Hepatocyte (in vitro differentiated cells): ENCODE measurements at regions not wholly inside any gene's neighbourhood (a gene's known extent, or its start where the extent isn't known, plus 50 kb on each side); places are given as distances from the start of the nearest gene placed in this dataset.

Experiments used
- DNase-seq: peaks from one replicate; pipeline ENCODE4 v3.0.0-alpha.2; 2016; ENCODE audit warnings: low spot score
- H2AFZ ChIP-seq: fragments of 200-600 bp; sonication (generic); 2 replicates; pipeline ENCODE4 v1.6.0; 2016; ENCODE audit warnings: antibody characterized with exemption, mild to moderate bottlenecking
- H3K27ac ChIP-seq: fragments of 200-600 bp; sonication (generic); 2 replicates; pipeline ENCODE4 v1.5.1; 2016; ENCODE audit warnings: mild to moderate bottlenecking
- H3K27me3 ChIP-seq: fragments of 200-600 bp; sonication (generic); 2 replicates; pipeline ENCODE4 v1.6.1; 2016
- H3K36me3 ChIP-seq: fragments of 200-600 bp; sonication (generic); replicated peaks from 2 replicates; pipeline ENCODE4 v1.5.1; 2016; ENCODE audit warnings: low read depth; ENCODE audit not compliant: insufficient read depth
- H3K4me1 ChIP-seq: fragments of 200-600 bp; sonication (generic); 2 replicates; pipeline ENCODE4 v1.5.1; 2016; ENCODE audit warnings: mild to moderate bottlenecking, moderate library complexity; ENCODE audit not compliant: insufficient read depth
- H3K4me2 ChIP-seq: fragments of 200-600 bp; sonication (generic); 2 replicates; pipeline ENCODE4 v1.6.0; 2016
- H3K4me3 ChIP-seq: fragments of 200-600 bp; sonication (generic); 2 replicates; pipeline ENCODE4 v1.5.1; 2016; ENCODE audit warnings: mild to moderate bottlenecking
- H3K79me2 ChIP-seq: fragments of 200-600 bp; sonication (generic); 2 replicates; pipeline ENCODE4 v1.6.0; 2017; ENCODE audit warnings: mild to moderate bottlenecking
- H3K9me2 ChIP-seq: fragments of 200-600 bp; sonication (generic); replicated peaks from 2 replicates; pipeline ENCODE4 v1.6.0; 2017; ENCODE audit warnings: mild to moderate bottlenecking; ENCODE audit not compliant: insufficient read depth
- H3K9me3 ChIP-seq: fragments of 200-600 bp; sonication (generic); 2 replicates; pipeline ENCODE4 v1.5.1; 2016; ENCODE audit warnings: low read depth, mild to moderate bottlenecking
- H4K20me1 ChIP-seq: fragments of 200-600 bp; sonication (generic); 2 replicates; pipeline ENCODE4 v1.6.0; 2016; ENCODE audit warnings: mild to moderate bottlenecking; ENCODE audit not compliant: insufficient read depth, poor library complexity, severe bottlenecking
- CTCF ChIP-seq: fragments of 200-600 bp; sonication (generic); IDR thresholded peaks from 2 replicates; pipeline ENCODE4 v1.5.1; 2016; ENCODE audit warnings: antibody characterized with exemption, mild to moderate bottlenecking; ENCODE audit not compliant: poor library complexity
- EZH2 ChIP-seq: fragments of 200-600 bp; sonication (generic); IDR thresholded peaks from 2 replicates; pipeline ENCODE4 v1.6.1; 2016; ENCODE audit warnings: antibody characterized with exemption, mild to moderate bottlenecking, borderline replicate concordance
- EZH2phosphoT487 ChIP-seq: fragments of 200-600 bp; sonication (generic); IDR thresholded peaks from one replicate; pipeline ENCODE4 v1.6.1; 2018; ENCODE audit warnings: antibody characterized with exemption, mild to moderate bottlenecking, low read depth, moderate library complexity; ENCODE audit not compliant: unreplicated experiment, severe bottlenecking
- WGBS: methylation state at CpG from one replicate; pipeline ENCODE4 v1.1.6; 2016; ENCODE audit warnings: low lambda C conversion rate; ENCODE audit errors: missing lambda C conversion rate; 5-methylcytosine and 5-hydroxymethylcytosine counted together

- H3K9me3 ChIP-seq = no peaks in the 10 kb centered on the region
- H3K4me2 ChIP-seq = no peak overlapping the region
- 65% methylated on average over 1 of the region's 1 CpG for WGBS
- H3K9me2 ChIP-seq = no peaks in the 10 kb centered on the region
- DNase-seq = no peak
- no peak overlapping the region for H2AFZ ChIP-seq
- H3K27me3 ChIP-seq = no peaks in the 10 kb centered on the region
- H3K36me3 ChIP-seq = no peaks in the 10 kb centered on the region
- TF ChIP-seq EZH2phosphoT487 (no peak), EZH2 (no peak), CTCF (no peak)
- H3K4me3 ChIP-seq = no peak overlapping the region
- H3K27ac ChIP-seq = no peak overlapping the region
- no peaks in the 10 kb centered on the region for H4K20me1 ChIP-seq
- no peaks in the 10 kb centered on the region for H3K4me1 ChIP-seq
- no peaks in the 10 kb centered on the region for H3K79me2 ChIP-seq
These were observed 456.6 kb upstream of the RBMS3 start for GRCh38 chr3:28824316-28824715.

GRCh38 chr3:28826840-28827239 lies 454.0 kb upstream of the RBMS3 start:
- Histone ChIP-seq H3K27me3 (no peaks in the 10 kb centered on the region), H3K4me1 (no peaks in the 10 kb centered on the region), H3K79me2 (no peaks in the 10 kb centered on the region), H3K9me2 (no peaks in the 10 kb centered on the region), H3K36me3 (no peaks in the 10 kb centered on the region), H3K27ac (no peak overlapping the region), H3K4me2 (no peak overlapping the region), H2AFZ (no peak overlapping the region), H3K9me3 (no peaks in the 10 kb centered on the region), H4K20me1 (no peaks in the 10 kb centered on the region), H3K4me3 (no peak overlapping the region)
- TF ChIP-seq EZH2 (no peak), CTCF (no peak), EZH2phosphoT487 (no peak)
- DNase-seq = no peak

GRCh38 chr3:28835249-28835648 lies 445.6 kb upstream of the RBMS3 start:
- H3K4me1 ChIP-seq = no peaks in the 10 kb centered on the region
- no peaks in the 10 kb centered on the region for H3K9me2 ChIP-seq
- TF ChIP-seq EZH2 (no peak), CTCF (no peak), EZH2phosphoT487 (no peak)
- H3K27me3 ChIP-seq = peaks cover 7% of the 10 kb centered on the region
- no peaks in the 10 kb centered on the region for H3K79me2 ChIP-seq
- 56% methylated on average over 2 of the region's 2 CpGs for WGBS
- DNase-seq = no peak
- no peak overlapping the region for H3K4me2 ChIP-seq
- H3K27ac ChIP-seq = no peak overlapping the region
- H3K4me3 ChIP-seq = no peak overlapping the region
- H4K20me1 ChIP-seq = no peaks in the 10 kb centered on the region
- H2AFZ ChIP-seq = no peak overlapping the region
- no peaks in the 10 kb centered on the region for H3K36me3 ChIP-seq
- no peaks in the 10 kb centered on the region for H3K9me3 ChIP-seq

DNA sequence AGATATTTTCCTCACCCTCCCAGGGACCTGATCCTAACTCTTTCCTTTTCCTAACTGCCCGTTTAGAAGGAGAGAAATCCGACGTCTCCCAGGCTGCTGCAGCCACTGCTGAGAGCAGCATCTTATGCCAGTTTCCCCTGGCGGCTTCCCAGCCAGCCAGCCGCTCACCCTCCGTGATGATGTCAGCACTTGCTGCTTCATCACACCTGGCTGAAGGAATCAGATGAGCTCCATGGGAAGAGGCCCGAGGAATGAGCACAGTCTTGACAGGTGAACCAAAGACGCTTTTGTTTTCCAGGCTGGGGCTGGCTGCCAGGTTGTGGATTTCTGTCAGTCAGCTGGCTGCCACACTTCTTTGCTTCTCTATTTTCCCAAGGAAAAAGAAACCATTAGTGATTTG lies 445.1 kb upstream of the RBMS3 start:
- no peak overlapping the region for H2AFZ ChIP-seq

More for the DNA sequence above, 445.1 kb upstream of the RBMS3 start:
- WGBS = 48% methylated on average over 8 of the region's 8 CpGs
- H3K4me3 ChIP-seq = no peak overlapping the region
- H3K9me2 ChIP-seq = no peaks in the 10 kb centered on the region
- no peak overlapping the region for H3K27ac ChIP-seq
- no peak for DNase-seq
- H3K4me1 ChIP-seq = no peaks in the 10 kb centered on the region
- no peaks in the 10 kb centered on the region for H3K9me3 ChIP-seq
- no peak for TF ChIP-seq EZH2phosphoT487
- no peak for TF ChIP-seq CTCF
- TF ChIP-seq EZH2 = no peak
- no peak overlapping the region for H3K4me2 ChIP-seq
- H3K79me2 ChIP-seq = no peaks in the 10 kb centered on the region
- H3K27me3 ChIP-seq = peaks cover 7% of the 10 kb centered on the region
- no peaks in the 10 kb centered on the region for H3K36me3 ChIP-seq
- H4K20me1 ChIP-seq = no peaks in the 10 kb centered on the region
